ENCODE measurements at regions not wholly inside any gene's neighbourhood (a gene's known extent, or its start where the extent isn't known, plus 50 kb on each side); places are given as distances from the start of the nearest gene placed in this dataset.
"Not testable (repeated sequence)": the region's sequence is repeated elsewhere in the genome, so short reads cannot be mapped to it uniquely, and the experiment has no call there.

DNA sequence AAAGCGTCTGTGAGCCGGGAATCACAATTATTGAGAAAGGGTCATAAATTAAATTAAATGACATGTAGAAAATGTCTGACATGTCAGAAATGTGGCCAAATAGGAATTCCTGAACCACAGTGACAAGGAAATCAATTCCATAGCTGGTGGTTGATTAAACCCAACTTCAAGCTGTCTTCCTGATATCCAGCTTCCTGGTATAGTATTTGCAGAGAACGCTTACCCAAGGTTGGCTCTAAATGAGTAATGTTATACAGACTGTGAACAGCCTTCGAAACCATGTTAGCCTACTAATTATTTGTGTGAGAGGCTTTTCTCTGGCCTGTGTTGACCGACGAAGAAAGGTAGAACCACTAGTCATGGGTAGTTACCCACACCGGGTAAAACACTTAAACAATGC lies 347.2 kb downstream of the RFC3 start:
- DNase-seq (ENCODE audit: low read depth, low spot score): no peak

DNA sequence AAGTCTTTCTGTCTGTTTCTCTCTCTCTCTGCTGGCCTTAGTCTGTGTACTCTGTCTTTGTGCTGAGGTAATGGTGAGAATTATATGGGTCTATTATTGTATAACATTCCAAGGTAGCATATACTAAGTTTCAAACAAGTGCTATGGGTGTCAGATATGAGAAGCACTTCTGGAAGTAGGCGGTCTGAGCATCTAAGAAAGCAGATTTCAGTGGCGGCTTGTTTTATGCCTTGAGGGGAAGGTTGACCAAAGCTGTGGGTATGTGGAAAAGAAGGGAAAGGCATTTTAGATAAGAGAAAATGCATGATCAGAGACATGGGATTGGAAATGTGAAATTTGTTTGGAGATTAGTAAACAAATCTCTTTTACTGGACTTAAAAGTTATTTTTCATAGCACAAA lies 348.5 kb downstream of the RFC3 start:
- no peak for DNase-seq (ENCODE audit: low read depth, low spot score)

DNA sequence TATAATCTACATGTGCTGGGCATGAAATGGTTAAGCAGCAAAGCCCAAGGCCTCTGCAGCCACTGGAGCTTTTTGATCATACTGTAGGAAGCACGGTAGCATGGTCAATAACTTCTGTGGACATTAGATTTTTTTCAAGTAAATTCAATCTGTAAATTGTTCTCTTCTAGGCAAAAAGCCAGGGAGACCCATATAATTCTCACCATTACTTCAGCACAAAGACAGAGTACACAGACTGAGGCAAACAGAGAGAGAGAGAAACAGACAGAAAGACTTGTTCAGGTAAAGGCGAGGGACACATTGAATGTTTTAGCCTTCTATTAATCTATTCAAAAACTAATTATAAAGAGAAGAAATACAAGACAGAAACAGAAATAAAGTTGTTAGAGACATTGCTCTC lies 349.4 kb downstream of the RFC3 start:
- DNase-seq (ENCODE audit: low read depth, low spot score): no peak

DNA sequence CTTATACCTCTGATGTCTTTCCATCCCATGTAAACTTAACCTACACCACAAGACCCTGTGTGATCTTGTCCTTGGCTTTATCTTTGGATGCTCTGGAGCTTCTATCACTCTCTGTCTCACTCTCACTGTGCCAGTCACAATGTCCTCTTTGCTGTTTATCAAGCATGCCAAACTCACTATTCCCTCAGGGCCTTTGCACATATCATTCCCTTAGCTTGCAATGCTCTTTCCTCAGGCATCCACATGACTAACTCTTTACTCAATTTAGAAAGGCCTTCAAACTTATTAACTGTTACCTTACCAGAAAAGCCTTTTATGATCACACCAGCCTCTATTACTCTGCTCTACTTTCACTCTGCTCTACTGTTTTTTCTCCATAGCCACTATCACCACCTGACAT lies 354.1 kb downstream of the RFC3 start:
- DNase-seq (ENCODE audit: low read depth, low spot score): no peak

DNA sequence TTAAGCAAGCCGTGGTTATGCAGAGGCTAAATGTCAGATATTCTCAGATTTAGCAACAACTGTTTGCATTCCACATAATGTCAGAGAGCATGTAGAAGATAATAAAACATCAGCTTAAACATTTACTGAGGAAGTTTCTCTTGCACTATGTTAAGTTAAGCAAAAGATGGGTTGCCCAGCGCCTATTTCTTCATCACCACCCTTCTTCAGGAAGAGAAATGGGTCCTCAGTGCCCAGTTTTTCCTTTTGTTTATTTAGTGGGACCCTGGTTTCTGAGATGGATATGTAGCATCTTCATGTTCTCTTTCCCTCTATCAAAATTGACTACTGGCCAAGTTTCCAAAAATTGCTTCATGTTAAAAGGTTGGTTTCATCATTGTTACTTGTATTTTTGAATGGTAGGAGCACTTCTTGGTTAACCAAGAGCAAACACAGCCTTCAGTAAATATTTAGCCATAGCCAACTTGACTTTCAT lies 356.8 kb downstream of the RFC3 start:
- DNase-seq (ENCODE audit: low read depth, low spot score): no peak

- no peak for DNase-seq (ENCODE audit: low read depth, low spot score)
Measured at GRCh38 chr13:34175551-34175950, 357.6 kb downstream of the RFC3 start.

DNA sequence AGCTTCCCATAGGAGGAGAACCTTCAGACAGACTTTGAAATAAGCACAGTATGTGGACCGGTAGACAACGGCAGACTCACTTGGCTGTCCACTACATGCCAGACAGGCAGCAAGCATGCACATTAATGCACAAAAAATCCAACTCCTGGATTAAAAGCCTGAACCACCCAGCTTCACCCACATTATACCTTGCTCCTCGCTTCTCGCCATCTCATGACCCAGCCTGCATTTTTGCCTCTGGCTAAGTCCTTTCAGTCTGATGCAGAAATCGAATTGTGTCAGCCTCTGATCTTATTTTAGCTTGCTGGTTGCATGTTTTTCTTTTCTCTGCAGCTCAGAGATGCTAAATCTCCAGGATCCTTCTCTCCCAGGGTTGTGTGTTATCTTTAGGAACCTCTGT lies 358.7 kb downstream of the RFC3 start:
- no peak for DNase-seq (ENCODE audit: low read depth, low spot score)

- no peak for DNase-seq (ENCODE audit: low read depth, low spot score)
Measured at GRCh38 chr13:34179481-34179880, 361.5 kb downstream of the RFC3 start.

GRCh38 chr13:34179927-34180326 lies 362.0 kb downstream of the RFC3 start:
- DNase-seq (ENCODE audit: low read depth, low spot score): no peak

DNA sequence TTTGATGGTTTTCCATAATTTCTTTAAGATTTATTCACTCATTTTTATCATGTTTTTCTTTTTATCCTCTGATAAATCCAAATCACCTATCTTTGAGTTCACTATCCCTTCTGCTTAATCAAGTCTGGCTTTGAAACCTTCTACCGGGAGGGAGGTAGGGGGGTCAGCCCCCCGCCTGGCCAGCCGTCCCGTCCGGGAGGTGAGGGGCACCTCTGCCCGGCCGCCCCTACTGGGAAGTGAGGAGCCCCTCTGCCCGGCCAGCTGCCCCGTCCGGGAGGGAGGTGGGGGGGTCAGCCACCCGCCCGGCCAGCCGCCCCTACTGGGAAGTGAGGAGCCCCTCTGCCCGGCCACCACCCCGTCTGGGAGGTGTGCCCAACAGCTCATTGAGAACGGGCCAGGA lies 363.3 kb downstream of the RFC3 start:
- DNase-seq (ENCODE audit: low read depth, low spot score): not testable (repeated sequence)

- DNase-seq (ENCODE audit: low read depth, low spot score): no peak
Measured at GRCh38 chr13:34189946-34190345, 372.0 kb downstream of the RFC3 start.

DNA sequence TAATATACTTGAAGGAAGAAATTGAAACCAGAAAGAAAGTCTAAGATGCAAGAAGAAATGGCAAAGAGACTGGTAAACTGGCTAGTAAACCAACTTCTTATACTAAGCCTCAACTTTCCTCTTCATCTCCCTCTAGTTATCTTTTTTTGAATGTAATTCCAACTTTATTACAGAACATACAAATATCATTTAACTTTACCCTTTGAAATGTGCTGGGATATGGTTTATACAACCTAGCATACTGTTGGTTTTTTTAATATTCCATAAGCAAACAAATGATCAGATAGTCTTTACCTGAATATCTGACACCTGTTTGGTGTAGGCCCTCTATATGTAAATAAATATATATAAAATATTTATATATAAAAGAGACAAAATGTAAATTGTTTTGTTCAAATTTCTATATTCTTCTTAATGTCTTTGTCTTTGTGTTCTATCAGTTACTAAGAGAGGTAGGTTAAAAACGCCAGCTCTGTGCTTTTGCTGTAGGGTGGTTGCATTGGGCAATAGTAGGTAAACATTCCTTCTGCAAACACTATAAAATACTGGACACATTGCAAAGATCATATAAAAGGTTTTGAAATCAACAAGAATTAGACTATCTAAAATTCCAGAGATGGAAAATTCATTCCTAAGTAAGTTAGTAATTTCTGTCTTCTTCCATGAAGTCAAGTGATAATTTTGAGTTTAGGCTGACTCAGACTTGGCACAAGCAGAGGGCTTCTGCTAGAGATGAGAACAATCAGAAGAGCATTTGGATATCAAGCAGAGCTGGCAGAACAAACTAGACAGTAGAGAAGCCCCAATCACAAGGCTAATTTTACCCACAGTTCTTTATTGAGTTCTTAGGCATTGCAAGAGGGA lies 383.3 kb downstream of the RFC3 start:
- DNase-seq (ENCODE audit: low read depth, low spot score): no peak

DNA sequence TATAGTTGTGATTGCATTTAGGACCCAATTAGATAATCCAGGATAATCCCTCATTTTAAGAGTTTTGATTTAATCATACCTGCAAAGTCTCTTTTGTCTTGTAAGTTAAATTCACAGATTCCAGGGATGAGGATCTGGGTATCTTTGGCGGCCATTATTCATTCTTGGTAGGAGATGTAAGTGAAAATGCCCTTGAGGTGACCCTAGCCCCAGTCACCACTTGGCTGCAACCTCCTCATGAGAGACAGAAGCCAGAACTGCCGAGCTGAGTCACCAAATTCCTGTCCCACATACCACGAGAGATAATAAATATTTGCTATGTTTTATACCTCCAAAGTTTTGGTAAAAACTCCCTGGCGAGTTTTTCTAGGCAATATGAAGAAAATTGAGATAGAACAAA lies 389.4 kb downstream of the RFC3 start:
- DNase-seq (ENCODE audit: low read depth, low spot score): no peak

DNA sequence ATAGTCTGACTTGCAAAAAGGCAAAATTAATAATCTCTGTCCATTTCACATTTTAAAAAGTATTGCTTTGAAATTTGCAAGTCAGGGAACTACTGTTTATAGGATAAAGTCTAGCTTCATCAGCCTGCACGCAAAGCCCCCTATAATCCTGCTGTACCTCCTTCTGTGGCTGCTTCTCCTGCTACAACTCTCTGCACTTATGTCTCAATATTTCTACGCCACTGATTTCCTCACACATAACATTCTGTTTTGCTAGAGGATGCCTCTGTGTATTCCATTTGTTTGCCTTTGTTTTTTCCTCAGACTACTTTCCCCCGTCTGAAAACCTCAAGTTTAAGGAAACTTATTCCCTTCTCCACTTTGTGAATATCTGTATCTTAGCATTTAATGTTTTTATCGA lies 389.9 kb downstream of the RFC3 start:
- no peak for DNase-seq (ENCODE audit: low read depth, low spot score)

GRCh38 chr13:34208336-34208735 lies 390.4 kb downstream of the RFC3 start:
- DNase-seq (ENCODE audit: low read depth, low spot score): no peak

DNA sequence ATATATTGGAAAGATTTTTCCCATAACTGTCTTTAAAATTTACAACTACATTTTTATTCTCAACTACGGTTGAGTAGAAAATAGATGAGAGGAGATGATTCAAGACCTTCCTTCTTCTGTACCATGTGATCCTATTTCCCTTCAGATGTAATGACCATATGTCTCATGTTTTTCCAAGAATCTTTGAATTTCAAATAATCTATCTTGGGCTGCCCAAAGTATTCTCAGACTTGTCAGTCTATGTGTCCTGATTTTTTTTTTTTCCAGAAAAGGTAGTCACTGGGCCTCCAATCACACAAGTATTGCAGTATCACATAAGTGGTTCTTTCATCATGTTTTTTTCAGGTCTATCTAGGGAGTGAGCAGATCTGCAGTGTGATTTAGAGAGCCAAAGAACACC lies 392.4 kb downstream of the RFC3 start:
- no peak for DNase-seq (ENCODE audit: low read depth, low spot score)

DNA sequence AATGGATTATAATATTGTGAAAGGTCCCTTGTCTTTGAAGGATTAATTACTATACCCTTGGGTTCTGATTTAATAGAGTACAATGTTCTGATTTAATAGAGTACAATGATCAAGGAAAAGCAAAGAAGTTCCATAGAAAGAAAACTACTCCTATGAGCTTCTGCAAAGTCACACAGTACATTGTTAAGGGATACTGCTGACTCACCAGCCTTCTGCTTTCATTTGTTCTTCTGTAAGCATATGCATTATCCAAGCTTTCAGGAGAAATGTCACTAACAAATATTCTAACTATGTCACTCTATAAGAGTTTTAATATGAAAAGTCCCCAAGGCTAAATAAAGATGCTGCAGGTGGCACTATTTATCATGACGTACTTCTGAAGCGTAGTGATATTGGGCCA lies 396.7 kb downstream of the RFC3 start:
- no peak for DNase-seq (ENCODE audit: low read depth, low spot score)

GRCh38 chr13:34216256-34216655 lies 398.3 kb downstream of the RFC3 start:
- DNase-seq (ENCODE audit: low read depth, low spot score): no peak

- DNase-seq (ENCODE audit: low read depth, low spot score): no peak
Measured at GRCh38 chr13:34217343-34218025, 399.5 kb downstream of the RFC3 start.

- DNase-seq (ENCODE audit: low read depth, low spot score): no peak
Measured at GRCh38 chr13:34223984-34224383, 406.0 kb downstream of the RFC3 start.

- no peak for DNase-seq (ENCODE audit: low read depth, low spot score)
Measured at GRCh38 chr13:34224877-34225276, 406.9 kb downstream of the RFC3 start.

GRCh38 chr13:34230271-34230670 lies 412.3 kb downstream of the RFC3 start:
- DNase-seq (ENCODE audit: low read depth, low spot score): no peak

- DNase-seq (ENCODE audit: low read depth, low spot score): no peak
Measured at GRCh38 chr13:34241332-34241731, 423.4 kb downstream of the RFC3 start.
